ENCODE measurements at regions not wholly inside any gene's neighbourhood (a gene's known extent, or its start where the extent isn't known, plus 50 kb on each side); places are given as distances from the start of the nearest gene placed in this dataset.

DNA sequence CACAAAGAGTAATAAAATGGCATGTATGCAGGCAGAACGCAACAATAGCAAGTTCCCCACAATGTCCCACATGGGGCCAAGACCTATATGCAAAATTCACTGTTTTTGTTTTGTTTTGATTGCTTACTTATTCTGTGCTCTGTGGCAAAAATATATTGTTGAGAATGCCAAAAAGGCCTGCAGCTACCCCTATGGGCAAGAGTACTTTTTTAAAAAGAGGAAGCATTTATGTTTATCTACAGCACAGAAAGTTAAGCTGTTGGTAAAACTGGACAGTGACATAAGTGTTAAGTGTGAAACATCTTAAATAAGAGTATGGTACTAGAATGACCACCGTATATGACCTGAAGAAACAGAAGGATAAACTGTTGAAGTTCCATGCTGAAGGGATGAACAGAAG is 301.9 kb upstream of the ZC3H12C start:
- DNase-seq (ENCODE audit: low read depth in 3 of 3, low spot score in 2 of 3) = no peak

- no peak for DNase-seq (ENCODE audit: low read depth in 3 of 3, low spot score in 2 of 3)
These were observed 298.7 kb upstream of the ZC3H12C start for GRCh38 chr11:109794501-109794900.

GRCh38 chr11:109795234-109795633 is 298.0 kb upstream of the ZC3H12C start:
- DNase-seq (ENCODE audit: low read depth in 3 of 3, low spot score in 2 of 3) = no peak

DNA sequence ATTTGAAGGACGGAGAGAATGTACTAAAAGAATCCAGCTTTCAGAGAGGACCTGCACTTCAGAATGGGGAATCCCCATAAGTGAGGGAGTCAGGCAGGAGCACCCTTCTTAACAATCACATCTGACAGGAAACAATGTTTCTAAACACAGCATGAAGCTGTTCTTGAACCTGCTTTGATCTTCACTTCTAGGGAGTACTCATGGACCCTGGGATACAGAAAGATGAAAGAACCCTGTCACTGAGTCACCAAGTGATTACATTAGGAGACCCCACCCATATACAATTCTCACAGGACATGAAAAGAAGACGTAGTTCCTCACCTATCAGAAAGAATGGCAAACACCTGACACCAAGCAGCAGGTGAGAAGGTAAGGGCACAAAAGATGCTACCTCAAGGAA is 296.9 kb upstream of the ZC3H12C start:
- DNase-seq (ENCODE audit: low read depth in 3 of 3, low spot score in 2 of 3) = no peak

- no peak for DNase-seq (ENCODE audit: low read depth in 3 of 3, low spot score in 2 of 3)
These were observed 294.7 kb upstream of the ZC3H12C start for GRCh38 chr11:109798521-109798920.

DNA sequence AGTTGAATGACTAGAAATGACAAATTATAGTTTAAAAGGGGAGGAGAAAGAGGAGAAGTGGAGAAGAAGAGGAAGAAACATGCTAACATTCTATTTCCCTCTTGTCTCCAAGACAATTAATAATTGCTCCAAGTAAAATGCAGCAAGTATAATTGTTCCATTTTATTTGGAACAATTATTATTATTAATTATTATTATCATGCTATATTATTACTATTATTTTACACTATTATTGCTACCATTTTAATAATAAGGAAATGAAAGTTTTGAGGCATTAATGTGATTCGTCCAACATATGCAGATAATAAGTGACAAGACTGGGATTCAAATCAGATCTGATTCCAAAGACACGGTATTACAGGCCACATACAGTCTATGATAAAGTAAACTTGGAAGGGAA is 293.6 kb upstream of the ZC3H12C start:
- DNase-seq (ENCODE audit: low read depth in 3 of 3, low spot score in 2 of 3) = no peak

DNA sequence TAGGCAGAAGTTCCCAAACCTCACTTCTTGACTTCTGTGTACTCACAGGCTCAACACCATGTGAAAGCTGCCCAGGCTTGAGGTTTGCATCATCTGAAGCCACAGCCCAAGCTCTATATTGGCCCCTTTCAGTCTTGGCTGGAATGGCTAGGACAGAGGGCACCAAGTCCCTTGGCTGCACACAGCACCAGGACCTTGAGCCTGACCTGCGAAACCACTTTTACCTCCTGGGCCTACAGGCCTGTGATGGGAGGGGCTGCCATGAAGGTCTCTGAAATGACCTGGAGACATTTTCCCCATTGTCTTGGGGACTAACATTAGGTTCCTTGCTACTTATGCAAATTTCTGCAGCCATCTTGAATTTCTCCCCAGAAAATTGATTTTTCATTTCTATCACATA is 288.3 kb upstream of the ZC3H12C start:
- DNase-seq (ENCODE audit: low read depth in 3 of 3, low spot score in 2 of 3) = no peak

DNA sequence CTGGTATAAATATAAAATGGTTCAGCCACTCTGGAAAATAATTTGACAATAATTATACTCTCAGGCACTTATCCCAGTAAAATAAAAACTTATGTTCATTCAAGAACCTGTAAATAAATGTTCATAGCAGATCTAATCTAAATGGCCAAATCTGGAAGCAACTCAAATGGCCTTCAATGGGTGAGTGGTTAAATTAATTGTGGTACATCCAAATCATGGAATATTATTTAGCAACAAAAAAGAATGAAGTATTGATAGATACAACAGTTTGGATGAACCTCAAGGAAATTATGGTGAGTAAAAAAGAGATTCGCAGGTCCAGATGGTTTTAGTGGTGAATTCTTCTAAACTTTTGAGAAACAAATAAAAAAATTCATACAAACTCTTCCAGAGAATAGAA is 287.0 kb upstream of the ZC3H12C start:
- DNase-seq (ENCODE audit: low read depth in 3 of 3, low spot score in 2 of 3) = no peak

DNA sequence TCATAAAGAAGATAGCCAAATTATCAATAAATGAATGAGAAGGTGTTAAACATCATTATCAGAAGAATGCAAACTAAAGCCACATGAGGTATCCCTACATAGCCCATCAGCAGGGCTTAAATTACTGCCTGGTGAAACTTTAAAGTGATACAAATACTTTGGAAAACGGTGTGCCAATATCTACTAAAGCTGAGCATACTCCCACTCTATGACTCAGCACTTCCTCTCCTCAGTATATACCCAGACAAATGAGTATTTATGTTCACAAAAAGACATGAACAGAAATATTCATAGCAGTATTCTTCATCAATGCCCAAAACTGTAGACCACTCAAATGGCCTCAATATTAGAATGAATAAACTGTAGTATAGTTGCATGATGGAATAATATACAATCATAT is 284.6 kb upstream of the ZC3H12C start:
- DNase-seq (ENCODE audit: low read depth in 3 of 3, low spot score in 2 of 3) = no peak

DNA sequence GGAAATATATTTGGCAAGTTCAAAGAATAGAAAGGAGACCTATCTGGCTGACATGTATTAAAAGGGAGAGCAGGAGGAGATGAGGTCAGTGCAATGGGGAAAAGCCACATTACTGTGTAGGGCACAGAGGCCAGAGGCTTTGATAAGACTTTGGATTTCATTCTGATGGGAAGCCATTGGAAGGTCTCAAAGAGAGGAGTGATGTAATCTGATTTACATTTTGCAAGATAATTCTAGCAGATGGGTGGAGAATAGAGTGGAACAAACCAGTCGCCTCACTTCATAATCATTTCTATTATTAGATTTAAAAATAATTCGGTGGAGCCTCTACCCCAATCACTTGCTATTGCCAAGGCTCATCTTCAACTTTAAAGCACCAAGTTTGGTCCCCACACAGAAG is 278.4 kb upstream of the ZC3H12C start:
- DNase-seq (ENCODE audit: low read depth in 3 of 3, low spot score in 2 of 3) = no peak

DNA sequence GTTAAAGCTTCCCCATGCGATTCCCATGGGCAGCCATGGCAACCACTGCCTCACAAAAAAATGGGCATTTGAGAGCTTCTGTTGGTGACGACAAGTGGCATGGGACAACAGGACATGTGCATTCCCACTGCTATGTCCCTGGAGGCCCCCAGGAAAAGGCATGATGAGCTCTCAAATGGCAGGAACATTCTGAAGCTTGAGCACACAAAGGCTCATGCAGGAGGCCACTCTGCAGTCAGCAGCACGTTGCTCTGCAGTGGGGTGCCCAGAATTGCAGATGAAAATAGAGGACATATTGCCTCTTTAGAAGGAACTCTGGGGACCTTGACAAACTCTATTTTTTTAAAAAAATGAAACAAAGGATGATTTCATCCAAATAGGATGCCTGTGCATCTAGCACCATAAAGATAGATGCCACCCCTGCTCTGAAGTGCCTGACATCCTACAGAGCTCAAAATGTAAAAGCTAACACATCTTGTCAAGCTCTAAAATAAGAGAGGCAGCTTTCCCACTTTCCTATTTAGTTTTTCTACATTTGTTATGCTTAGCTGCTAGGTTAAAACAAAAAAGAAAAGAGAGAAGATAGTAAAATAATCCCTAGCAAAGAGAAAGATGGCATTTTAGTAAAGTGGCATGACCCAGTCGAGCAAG is 277.6 kb upstream of the ZC3H12C start:
- DNase-seq (ENCODE audit: low read depth in 3 of 3, low spot score in 2 of 3) = no peak

DNA sequence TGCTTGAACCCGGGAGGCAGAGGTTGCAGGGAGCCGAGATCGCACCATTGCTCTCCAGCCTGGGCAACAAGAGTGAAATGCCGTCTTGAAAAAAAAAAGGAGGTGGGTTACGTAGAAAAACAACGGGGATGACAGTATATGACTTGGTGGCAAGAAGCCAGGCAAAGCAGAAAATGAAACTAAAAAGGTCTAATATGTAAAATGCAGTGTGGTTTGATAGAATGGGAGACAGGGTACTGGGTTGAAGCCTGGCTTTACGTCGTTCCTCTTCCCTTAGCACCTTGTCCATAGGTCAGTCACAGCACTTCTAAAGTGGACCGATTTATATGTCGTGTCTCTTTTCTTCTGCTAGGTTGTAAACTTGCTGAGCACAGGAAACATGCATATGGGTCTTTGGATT is 274.9 kb upstream of the ZC3H12C start:
- DNase-seq (ENCODE audit: low read depth in 3 of 3, low spot score in 2 of 3) = no peak

- DNase-seq (ENCODE audit: low read depth in 3 of 3, low spot score in 2 of 3) = no peak
These were observed 273.8 kb upstream of the ZC3H12C start for GRCh38 chr11:109819410-109819809.

GRCh38 chr11:109821511-109821910 is 271.7 kb upstream of the ZC3H12C start:
- DNase-seq (ENCODE audit: low read depth in 3 of 3, low spot score in 2 of 3) = no peak

DNA sequence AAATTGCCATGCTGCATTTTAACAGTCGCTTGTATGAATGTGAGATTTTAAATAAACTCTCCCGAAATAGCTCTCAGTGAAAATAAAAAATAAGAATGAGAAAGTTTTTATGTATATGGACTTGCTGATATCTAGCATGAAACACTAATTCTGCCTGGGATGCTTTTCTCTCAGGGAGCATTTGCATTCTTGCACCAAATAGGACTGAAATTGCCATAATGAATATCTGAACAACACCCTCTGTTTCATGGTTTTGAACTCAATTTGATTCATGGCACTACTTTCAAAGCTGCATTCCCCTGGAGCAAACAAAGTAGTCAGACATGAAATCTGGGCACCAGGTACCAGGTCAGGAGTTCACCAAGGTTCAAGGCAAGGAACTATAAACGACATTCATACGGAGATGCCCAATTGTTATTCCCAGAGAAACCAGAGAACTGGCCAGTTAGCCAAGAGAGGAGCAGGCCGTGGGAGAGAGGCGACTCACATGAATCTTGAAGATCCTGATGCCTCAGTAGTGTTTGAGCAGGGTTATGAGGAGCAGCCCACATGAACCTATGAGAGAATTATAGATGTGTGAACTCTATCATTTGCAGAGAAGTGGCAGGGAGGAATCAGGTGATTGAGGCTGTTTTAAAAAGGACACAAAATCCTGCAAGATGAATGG is 270.6 kb upstream of the ZC3H12C start:
- no peak for DNase-seq (ENCODE audit: low read depth in 3 of 3, low spot score in 2 of 3)

DNA sequence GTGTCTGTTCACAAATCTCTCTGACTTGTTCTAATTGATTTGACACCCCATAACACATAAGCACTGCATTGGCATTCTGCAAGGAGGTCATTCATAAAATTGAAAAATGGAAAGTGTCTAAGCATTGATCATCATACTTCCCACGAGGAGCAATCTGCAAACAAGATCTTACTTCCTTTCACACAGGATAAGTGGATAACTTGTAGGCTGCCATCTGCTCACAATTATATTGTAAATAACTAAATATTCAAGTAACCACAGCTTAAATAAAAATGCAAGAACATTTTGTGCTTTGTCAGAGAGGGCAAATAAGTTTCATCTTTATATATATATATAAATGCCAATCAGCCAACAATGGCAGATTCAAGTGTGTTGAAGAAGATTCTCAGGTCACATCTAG is 264.8 kb upstream of the ZC3H12C start:
- no peak for DNase-seq (ENCODE audit: low read depth in 3 of 3, low spot score in 2 of 3)

DNA sequence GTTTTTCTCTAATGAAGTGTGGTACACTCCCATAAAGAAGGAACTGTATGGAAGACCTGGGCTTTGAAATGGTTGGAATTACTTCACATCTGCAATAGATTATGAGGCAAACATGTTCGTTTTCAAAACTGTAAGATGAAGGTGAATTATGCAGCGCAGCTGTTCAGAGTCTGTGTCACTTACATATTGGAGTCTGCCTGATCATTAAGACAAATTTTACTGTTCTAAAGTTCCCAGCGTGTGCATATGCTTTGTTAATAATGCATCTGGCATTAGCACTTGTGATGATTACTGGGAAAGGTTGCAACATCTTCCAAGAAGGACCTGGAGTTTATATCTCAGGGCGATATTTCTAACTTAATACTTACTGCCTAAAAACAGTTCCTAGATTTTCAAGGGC is 255.2 kb upstream of the ZC3H12C start:
- no peak for DNase-seq (ENCODE audit: low read depth in 3 of 3, low spot score in 2 of 3)

- DNase-seq (ENCODE audit: low read depth in 3 of 3, low spot score in 2 of 3) = no peak
These were observed 247.8 kb upstream of the ZC3H12C start for GRCh38 chr11:109845437-109845836.

GRCh38 chr11:109847621-109848020 is 245.6 kb upstream of the ZC3H12C start:
- DNase-seq (ENCODE audit: low read depth in 3 of 3, low spot score in 2 of 3) = no peak

DNA sequence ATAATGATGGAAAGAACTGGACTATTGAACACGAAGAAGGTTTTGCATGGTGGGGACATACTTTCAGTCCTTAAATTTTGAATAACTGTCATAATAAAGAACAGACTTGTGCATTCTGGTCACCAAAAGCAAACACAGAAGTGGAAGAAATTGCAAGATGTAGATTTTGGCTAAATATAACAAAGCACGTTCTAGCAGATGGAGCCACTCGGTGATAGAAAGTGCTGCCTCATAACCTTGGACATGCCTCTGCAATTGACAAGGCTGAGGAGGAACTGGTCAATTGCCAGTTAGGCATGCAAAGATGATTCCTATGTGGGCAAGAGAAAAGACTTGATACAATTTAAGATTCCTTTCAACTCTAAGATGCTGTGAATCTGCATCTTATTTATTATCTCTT is 244.1 kb upstream of the ZC3H12C start:
- DNase-seq (ENCODE audit: low read depth in 3 of 3, low spot score in 2 of 3) = no peak

GRCh38 chr11:109849946-109850345 is 243.2 kb upstream of the ZC3H12C start:
- no peak for DNase-seq (ENCODE audit: low read depth in 3 of 3, low spot score in 2 of 3)

DNA sequence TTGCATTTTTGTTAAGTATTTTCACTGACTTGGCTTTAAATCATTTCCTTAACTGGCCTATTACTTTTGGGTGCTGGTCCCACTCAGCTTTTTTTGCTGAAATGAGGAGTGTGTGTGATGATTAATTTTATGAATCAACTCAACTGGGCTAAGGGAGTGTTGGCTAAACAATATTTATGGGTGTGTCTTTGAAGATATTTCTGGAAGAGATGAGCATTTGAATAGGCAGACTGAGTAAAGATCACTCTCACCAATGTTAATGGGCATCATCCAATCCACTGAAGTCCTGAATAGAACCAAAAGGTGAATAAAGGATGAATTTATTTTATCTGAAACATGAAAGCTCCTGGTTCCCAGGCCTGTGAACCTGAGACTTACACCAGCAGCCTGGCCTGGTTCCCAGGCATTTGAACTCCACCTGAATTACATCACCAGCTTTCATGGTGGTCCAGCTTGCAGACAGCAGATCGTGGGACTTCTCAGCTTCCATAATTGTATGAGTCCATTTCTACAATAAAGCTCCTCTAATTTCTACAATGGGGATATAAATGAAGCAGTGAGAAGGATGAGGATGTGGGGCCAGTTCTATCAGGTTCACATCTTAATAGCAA is 241.3 kb upstream of the ZC3H12C start:
- no peak for DNase-seq (ENCODE audit: low read depth in 3 of 3, low spot score in 2 of 3)
